ENCODE measurements at regions not wholly inside any gene's neighbourhood (a gene's known extent, or its start where the extent isn't known, plus 50 kb on each side); places are given as distances from the start of the nearest gene placed in this dataset.

DNA sequence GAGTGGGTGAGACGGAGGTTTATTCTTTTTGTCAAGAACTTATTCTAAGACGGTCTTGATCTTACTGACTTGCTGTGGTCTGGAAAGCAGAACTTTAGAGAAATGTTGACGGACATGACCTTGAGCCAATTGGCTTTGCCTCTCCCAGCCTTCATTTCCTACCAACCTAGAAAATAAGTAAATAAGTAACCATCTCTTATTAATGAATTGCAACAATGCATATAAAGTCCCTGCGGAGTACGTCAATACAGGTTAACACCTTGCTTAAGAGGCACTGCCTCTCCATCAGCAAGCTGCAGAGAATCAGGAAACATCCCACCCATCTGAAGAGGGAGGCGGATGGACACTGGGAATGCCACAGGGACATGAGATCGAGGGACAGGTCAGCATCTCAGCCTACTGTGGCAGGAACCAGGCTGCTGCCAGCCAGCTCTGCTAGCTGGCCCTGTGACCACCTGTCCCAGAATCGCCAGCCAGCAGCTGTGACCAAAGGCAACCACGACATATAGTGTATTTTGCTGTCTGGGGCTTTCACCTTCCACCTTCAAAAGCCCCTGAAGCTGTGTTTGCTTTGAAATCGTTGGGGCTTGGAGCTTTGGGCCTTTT lies 208.3 kb downstream of the BCL11B start:
- TF ChIP-seq CTCF (IDR thresholded peaks at IDR 0.05) (no peak), RXRA (IDR thresholded peaks at IDR 0.05; ENCODE audit: borderline replicate concordance, low read depth) (no peak), IRF3 (IDR thresholded peaks at IDR 0.05; ENCODE audit: low read depth, low read length) (no peak), MEF2A (IDR thresholded peaks at IDR 0.05; ENCODE audit: borderline replicate concordance, low read depth) (no peak), EP300 (IDR thresholded peaks at IDR 0.05; ENCODE audit: borderline replicate concordance in 1 of 2, low read depth in 1 of 2, low read length in 1 of 2) (no peak), ELF1 (IDR thresholded peaks at IDR 0.05) (no peak), POLR2AphosphoS5 (IDR thresholded peaks at IDR 0.05; ENCODE audit: low read depth, low read length) (no peak), EZH2phosphoT487 (IDR thresholded peaks at IDR 0.05; ENCODE audit: borderline replicate concordance, low read depth) (no peak)
- TF ChIP-seq, protein P1, sequence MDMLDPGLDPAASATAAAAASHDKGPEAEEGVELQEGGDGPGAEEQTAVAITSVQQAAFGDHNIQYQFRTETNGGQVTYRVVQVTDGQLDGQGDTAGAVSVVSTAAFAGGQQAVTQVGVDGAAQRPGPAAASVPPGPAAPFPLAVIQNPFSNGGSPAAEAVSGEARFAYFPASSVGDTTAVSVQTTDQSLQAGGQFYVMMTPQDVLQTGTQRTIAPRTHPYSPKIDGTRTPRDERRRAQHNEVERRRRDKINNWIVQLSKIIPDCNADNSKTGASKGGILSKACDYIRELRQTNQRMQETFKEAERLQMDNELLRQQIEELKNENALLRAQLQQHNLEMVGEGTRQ (IDR thresholded peaks at IDR 0.05; ENCODE audit: borderline replicate concordance, low read depth, low read length): no peak

All from SK-N-SH (cell line).